Karpas-422 (cell line): ENCODE measurements at regions not wholly inside any gene's neighbourhood (a gene's known extent, or its start where the extent isn't known, plus 50 kb on each side); places are given as distances from the start of the nearest gene placed in this dataset.
"Not testable (repeated sequence)": the region's sequence is repeated elsewhere in the genome, so short reads cannot be mapped to it uniquely, and the experiment has no call there.

ENCODE experiments used
- DNase-seq: peaks from one replicate; pipeline ENCODE4 v3.0.0-alpha.2; 2015
- H2AFZ ChIP-seq: fragments of 200-600 bp; sonication (generic); 2 replicates; pipeline ENCODE4 v1.6.1; 2014; ENCODE audit warnings: antibody characterized with exemption, low read length, mixed read lengths
- H3K27ac ChIP-seq: fragments of 200-600 bp; sonication (generic); 2 replicates; pipeline ENCODE4 v1.5.1; 2014; ENCODE audit warnings: mild to moderate bottlenecking, low read length, moderate library complexity
- H3K27me3 ChIP-seq: fragments of 200-600 bp; sonication (generic); 2 replicates; pipeline ENCODE4 v1.6.1; 2014; ENCODE audit warnings: low read length, mixed read lengths
- H3K36me3 ChIP-seq: fragments of 200-600 bp; sonication (generic); 2 replicates; pipeline ENCODE4 v1.6.1; 2014; ENCODE audit warnings: low read length, mixed read lengths; ENCODE audit not compliant: insufficient read depth
- H3K4me1 ChIP-seq: fragments of 200-600 bp; sonication (generic); 2 replicates; pipeline ENCODE4 v1.6.1; 2014; ENCODE audit warnings: mild to moderate bottlenecking, low read length, mixed read lengths
- H3K4me2 ChIP-seq: fragments of 200-600 bp; sonication (generic); 2 replicates; pipeline ENCODE4 v1.6.1; 2014; ENCODE audit warnings: low read length, low read depth, mild to moderate bottlenecking; ENCODE audit not compliant: poor library complexity, severe bottlenecking
- H3K4me3 ChIP-seq: fragments of 200-600 bp; sonication (generic); 2 replicates; pipeline ENCODE4 v1.5.1; 2014; ENCODE audit warnings: mild to moderate bottlenecking, antibody characterized with exemption, low read length, mixed read lengths
- H3K79me2 ChIP-seq: fragments of 200-600 bp; sonication (generic); 2 replicates; pipeline ENCODE4 v1.6.1; 2014; ENCODE audit warnings: mild to moderate bottlenecking, low read length, mixed read lengths
- H3K9ac ChIP-seq: fragments of 200-600 bp; sonication (generic); 2 replicates; pipeline ENCODE4 v1.6.0; 2014; ENCODE audit warnings: low read length
- H3K9me2 ChIP-seq: fragments of 200-600 bp; sonication (generic), shearing (Covaris generic); replicated peaks from 2 replicates; pipeline ENCODE4 v1.6.0; 2014; ENCODE audit warnings: mild to moderate bottlenecking, low read length, moderate library complexity; ENCODE audit not compliant: insufficient read depth
- H3K9me3 ChIP-seq: fragments of 300-700, 200-600 bp; sonication (generic); 2 replicates; pipeline ENCODE4 v1.6.1; 2014; ENCODE audit warnings: low read length, mixed read lengths
- H4K20me1 ChIP-seq: fragments of 200-600 bp; sonication (generic); 2 replicates; pipeline ENCODE4 v1.6.1; 2014; ENCODE audit warnings: mild to moderate bottlenecking, antibody characterized with exemption, low read length, low read depth; ENCODE audit not compliant: insufficient read depth

- no peaks in the 10 kb centered on the region for H3K9me3 ChIP-seq
- no peak overlapping the region for H3K27ac ChIP-seq
- no peaks in the 10 kb centered on the region for H3K79me2 ChIP-seq
- H3K9me2 ChIP-seq: no peaks in the 10 kb centered on the region
- H2AFZ ChIP-seq: no peak overlapping the region
- no peaks in the 10 kb centered on the region for H4K20me1 ChIP-seq
- H3K27me3 ChIP-seq: no peaks in the 10 kb centered on the region
- no peak overlapping the region for H3K4me3 ChIP-seq
- H3K4me2 ChIP-seq: no peak overlapping the region
- no peaks in the 10 kb centered on the region for H3K36me3 ChIP-seq
- no peak overlapping the region for H3K9ac ChIP-seq
- no peaks in the 10 kb centered on the region for H3K4me1 ChIP-seq
- DNase-seq: no peak
Measured at GRCh38 chr1:55801481-55801880, 586.3 kb upstream of the USP24 start.

- Histone ChIP-seq H3K36me3 (no peaks in the 10 kb centered on the region), H3K4me1 (no peaks in the 10 kb centered on the region), H2AFZ (no peak overlapping the region), H3K4me2 (no peak overlapping the region), H3K79me2 (no peaks in the 10 kb centered on the region), H3K27ac (no peak overlapping the region), H3K4me3 (no peak overlapping the region), H3K9me3 (no peaks in the 10 kb centered on the region), H3K9me2 (no peaks in the 10 kb centered on the region), H3K9ac (no peak overlapping the region), H4K20me1 (no peaks in the 10 kb centered on the region), H3K27me3 (no peaks in the 10 kb centered on the region)
- DNase-seq: no peak
Measured at GRCh38 chr1:55800503-55800902, 585.3 kb upstream of the USP24 start.

GRCh38 chr1:55793856-55794255 lies 578.7 kb upstream of the USP24 start:
- no peak for DNase-seq
- H2AFZ ChIP-seq: no peak overlapping the region
- no peak overlapping the region for H3K4me2 ChIP-seq
- H3K9me2 ChIP-seq: no peaks in the 10 kb centered on the region
- H3K79me2 ChIP-seq: no peaks in the 10 kb centered on the region
- no peaks in the 10 kb centered on the region for H3K9me3 ChIP-seq
- no peaks in the 10 kb centered on the region for H3K27me3 ChIP-seq
- H3K9ac ChIP-seq: no peak overlapping the region
- H3K4me1 ChIP-seq: no peaks in the 10 kb centered on the region
- H3K27ac ChIP-seq: no peak overlapping the region
- no peaks in the 10 kb centered on the region for H4K20me1 ChIP-seq
- no peaks in the 10 kb centered on the region for H3K36me3 ChIP-seq
- no peak overlapping the region for H3K4me3 ChIP-seq

- H4K20me1 ChIP-seq: no peaks in the 10 kb centered on the region
- no peaks in the 10 kb centered on the region for H3K27me3 ChIP-seq
- no peaks in the 10 kb centered on the region for H3K36me3 ChIP-seq
- H3K4me1 ChIP-seq: no peaks in the 10 kb centered on the region
- no peaks in the 10 kb centered on the region for H3K9me3 ChIP-seq
- no peak overlapping the region for H3K4me2 ChIP-seq
- no peak overlapping the region for H2AFZ ChIP-seq
- DNase-seq: no peak
- no peaks in the 10 kb centered on the region for H3K79me2 ChIP-seq
- no peak overlapping the region for H3K4me3 ChIP-seq
- no peaks in the 10 kb centered on the region for H3K9me2 ChIP-seq
- no peak overlapping the region for H3K27ac ChIP-seq
- no peak overlapping the region for H3K9ac ChIP-seq
Measured at GRCh38 chr1:55792870-55793269, 577.7 kb upstream of the USP24 start.

- Histone ChIP-seq H3K36me3 (no peaks in the 10 kb centered on the region), H3K4me3 (no peak overlapping the region), H3K9ac (no peak overlapping the region), H3K9me3 (no peaks in the 10 kb centered on the region), H3K27ac (no peak overlapping the region), H3K4me2 (no peak overlapping the region), H3K4me1 (no peaks in the 10 kb centered on the region), H2AFZ (no peak overlapping the region), H3K27me3 (no peaks in the 10 kb centered on the region), H3K79me2 (no peaks in the 10 kb centered on the region), H4K20me1 (no peaks in the 10 kb centered on the region), H3K9me2 (no peaks in the 10 kb centered on the region)
- no peak for DNase-seq
Measured at GRCh38 chr1:55789466-55789865, 574.3 kb upstream of the USP24 start.

- H4K20me1 ChIP-seq: no peaks in the 10 kb centered on the region
- no peak overlapping the region for H3K4me2 ChIP-seq
- H2AFZ ChIP-seq: no peak overlapping the region
- H3K4me1 ChIP-seq: no peaks in the 10 kb centered on the region
- 0 out of 2 replicates have a peak, but pooled peaks cover 2% of the 10 kb centered on the region for H3K27me3 ChIP-seq
- no peak overlapping the region for H3K4me3 ChIP-seq
- no peaks in the 10 kb centered on the region for H3K79me2 ChIP-seq
- H3K36me3 ChIP-seq: no peaks in the 10 kb centered on the region
- H3K9me3 ChIP-seq: no peaks in the 10 kb centered on the region
- no peak overlapping the region for H3K27ac ChIP-seq
- no peak overlapping the region for H3K9ac ChIP-seq
- H3K9me2 ChIP-seq: no peaks in the 10 kb centered on the region
- DNase-seq: no peak
Measured at GRCh38 chr1:55786396-55786795, 571.2 kb upstream of the USP24 start.

GRCh38 chr1:55784941-55785450 lies 569.8 kb upstream of the USP24 start:
- not testable (repeated sequence) for H3K4me1 ChIP-seq, H3K9me2 ChIP-seq

GRCh38 chr1:55781944-55782482 lies 566.8 kb upstream of the USP24 start:
- Histone ChIP-seq H3K27me3 (0 out of 2 replicates have a peak, but pooled peaks cover 2% of the 10 kb centered on the region), H3K4me1 (no peaks in the 10 kb centered on the region), H4K20me1 (no peaks in the 10 kb centered on the region), H3K4me3 (no peak overlapping the region), H3K4me2 (no peak overlapping the region), H3K9me3 (no peaks in the 10 kb centered on the region), H3K27ac (no peak overlapping the region), H3K79me2 (no peaks in the 10 kb centered on the region), H3K36me3 (no peaks in the 10 kb centered on the region), H3K9me2 (0 out of 2 replicates have a peak, but pooled peaks cover 2% of the 10 kb centered on the region), H3K9ac (no peak overlapping the region), H2AFZ (no peak overlapping the region)
- DNase-seq: no peak

More at GRCh38 chr1:55784941-55785450, 569.8 kb upstream of the USP24 start:
- not testable (repeated sequence) for H3K4me2 ChIP-seq, H3K27ac ChIP-seq, H3K79me2 ChIP-seq, H3K36me3 ChIP-seq, H3K9me3 ChIP-seq, H2AFZ ChIP-seq, H3K4me3 ChIP-seq, H4K20me1 ChIP-seq, DNase-seq, H3K27me3 ChIP-seq, H3K9ac ChIP-seq
